HG02678 (cell line): ENCODE measurements at regions not wholly inside any gene's neighbourhood (a gene's known extent, or its start where the extent isn't known, plus 50 kb on each side); places are given as distances from the start of the nearest gene placed in this dataset.

Source experiments
- ATAC-seq: cut with Tn5 transposase; IDR thresholded peaks from one replicate; pipeline ENCODE4 v1.9.1; 2021; ENCODE audit warnings: mild to moderate bottlenecking, moderate library complexity; ENCODE audit not compliant: unreplicated experiment

GRCh38 chr2:5986801-5987787 is 294.9 kb downstream of the SOX11 start:
- ATAC-seq: no peak

- ATAC-seq: no peak
Measured at GRCh38 chr2:5988120-5988519, 295.9 kb downstream of the SOX11 start.

GRCh38 chr2:5990086-5990485 is 297.9 kb downstream of the SOX11 start:
- no peak for ATAC-seq

GRCh38 chr2:5991305-5991968 is 299.3 kb downstream of the SOX11 start:
- no peak for ATAC-seq

- ATAC-seq: no peak
Measured at GRCh38 chr2:5995832-5996231, 303.6 kb downstream of the SOX11 start.

- no peak for ATAC-seq
Measured at GRCh38 chr2:6008186-6008585, 316.0 kb downstream of the SOX11 start.

- ATAC-seq: no peak
Measured at GRCh38 chr2:6008726-6009125, 316.5 kb downstream of the SOX11 start.

GRCh38 chr2:6010163-6010562 is 318.0 kb downstream of the SOX11 start:
- ATAC-seq: no peak

- ATAC-seq: no peak
Measured at GRCh38 chr2:6011921-6012320, 319.7 kb downstream of the SOX11 start.

- ATAC-seq: no peak
Measured at GRCh38 chr2:6017736-6018286, 325.6 kb downstream of the SOX11 start.

GRCh38 chr2:6024229-6024628 is 332.0 kb downstream of the SOX11 start:
- ATAC-seq: no peak

GRCh38 chr2:6024784-6025183 is 332.6 kb downstream of the SOX11 start:
- ATAC-seq: no peak

- ATAC-seq: no peak
Measured at GRCh38 chr2:6025391-6025790, 333.2 kb downstream of the SOX11 start.

GRCh38 chr2:6027066-6027465 is 334.9 kb downstream of the SOX11 start:
- no peak for ATAC-seq

GRCh38 chr2:6031200-6031867 is 339.1 kb downstream of the SOX11 start:
- ATAC-seq: no peak

GRCh38 chr2:6036211-6036610 is 344.0 kb downstream of the SOX11 start:
- ATAC-seq: no peak

GRCh38 chr2:6043238-6043637 is 351.1 kb downstream of the SOX11 start:
- no peak for ATAC-seq

- no peak for ATAC-seq
Measured at GRCh38 chr2:6052649-6053048, 360.5 kb downstream of the SOX11 start.

GRCh38 chr2:6053743-6054142 is 361.6 kb downstream of the SOX11 start:
- no peak for ATAC-seq

GRCh38 chr2:6054161-6054671 is 362.0 kb downstream of the SOX11 start:
- ATAC-seq: no peak
